Tibial nerve (tissue), 4 donors: ENCODE measurements at regions not wholly inside any gene's neighbourhood (a gene's known extent, or its start where the extent isn't known, plus 50 kb on each side); places are given as distances from the start of the nearest gene placed in this dataset.

Experiments
- DNase-seq, 2 donors: peaks; one replicate each; pipeline ENCODE4 v3.0.0-alpha.2; 2019; ENCODE audit warnings: low spot score in 2 of 2
- H3K27ac ChIP-seq, 4 donors: fragments of 200-600 bp; sonication (generic) in 3 of 4; one replicate each; pipeline ENCODE4 v1.5.1; 2017 to 2019; ENCODE audit warnings: mild to moderate bottlenecking in 1 of 4
- H3K27me3 ChIP-seq, 2 donors: fragments of 200-600 bp; sonication (generic) in 1 of 2; one replicate each; pipeline versions ENCODE4 v1.5.1 to v1.6.0; 2017 to 2019
- H3K36me3 ChIP-seq, 3 donors: fragments of 200-600 bp; sonication (generic); one replicate each; pipeline ENCODE4 v1.5.1; 2018 to 2019
- H3K4me1 ChIP-seq, 4 donors: fragments of 200-600 bp; sonication (generic) in 3 of 4; one replicate each; pipeline ENCODE4 v1.5.1; 2017 to 2019
- H3K4me3 ChIP-seq, 4 donors: fragments of 200-600 bp; sonication (generic) in 3 of 4; one replicate each; pipeline ENCODE4 v1.5.1; 2017 to 2019; ENCODE audit warnings: mild to moderate bottlenecking in 1 of 4, moderate library complexity in 1 of 4
- H3K9me3 ChIP-seq, 4 donors: fragments of 200-600 bp; sonication (generic) in 3 of 4; one replicate each; pipeline ENCODE4 v1.5.1; 2017 to 2019
- EP300 ChIP-seq, 2 donors: sonication (generic); formaldehyde crosslinking; IDR thresholded peaks; one replicate each; pipeline ENCODE4 v1.6.1; 2017; ENCODE audit warnings: antibody characterized with exemption in 2 of 2, mild to moderate bottlenecking in 1 of 2
- POLR2A ChIP-seq, 2 donors: fragments of 450-650 bp; IDR thresholded peaks; one replicate each; pipeline ENCODE4 v1.6.1; 2017; ENCODE audit warnings: antibody characterized with exemption in 2 of 2, mild to moderate bottlenecking in 2 of 2, moderate library complexity in 2 of 2
- WGBS, 2 donors: methylation state at CpG; one replicate each; pipeline ENCODE4 v1.1.5; 2018; 5-methylcytosine and 5-hydroxymethylcytosine counted together
- TF ChIP-seq, protein P1 (sequence below), 5 experiments: fragments of 200-600 bp in 3 of 5; fragments of 450-650 bp in 2 of 5; sonication (generic) in 3 of 5; IDR thresholded peaks; one replicate each; pipeline ENCODE4 v1.5.1; 2016 to 2019; ENCODE audit warnings: antibody characterized with exemption in 5 of 5, mild to moderate bottlenecking in 3 of 5, moderate library complexity in 2 of 5

DNA sequence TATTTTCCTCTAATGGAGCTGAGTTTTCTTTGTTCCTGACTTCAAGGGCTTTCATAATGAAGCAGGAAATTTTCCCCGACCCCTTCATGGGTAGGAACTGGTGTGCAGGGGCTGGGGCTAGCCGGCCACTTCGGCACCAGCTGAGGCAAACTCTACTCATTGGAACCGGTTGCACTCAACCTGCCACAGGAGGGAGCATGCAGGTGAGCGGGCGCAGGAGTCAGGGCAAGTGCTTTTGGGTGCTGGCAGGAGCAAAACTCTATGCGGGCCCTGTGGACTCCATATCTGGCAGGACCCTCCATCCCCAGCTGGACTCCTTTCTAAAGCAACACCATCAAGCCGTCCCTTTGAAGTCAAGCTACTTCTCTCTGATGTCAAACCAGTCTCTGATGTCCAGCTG lies 244.2 kb downstream of the EPM2A start:
- no peaks in the 10 kb centered on the region for H3K27me3 ChIP-seq
- 65 to 70% methylated on average over 8 of the region's 8 CpGs for WGBS, 2 donors
- DNase-seq, result no peak

DNA sequence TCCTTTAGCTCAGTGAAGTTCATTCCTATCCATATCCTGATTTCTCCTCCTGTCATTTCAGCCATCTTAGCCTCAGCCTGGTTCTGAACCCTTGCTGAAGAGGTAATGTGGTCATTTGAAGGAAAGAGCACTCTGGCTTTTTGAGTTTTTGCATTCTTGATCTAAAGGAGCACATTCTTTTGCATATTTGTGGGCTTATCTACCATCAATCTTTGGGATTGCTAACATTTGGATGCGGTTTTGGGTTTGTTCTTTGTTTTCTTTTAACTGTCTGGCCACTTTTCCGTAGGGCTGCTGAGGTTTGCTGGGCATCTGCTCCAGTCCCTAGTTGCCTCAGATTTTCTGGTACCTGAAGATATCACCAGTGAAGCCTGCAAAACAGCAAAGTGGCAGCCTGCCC lies 238.3 kb downstream of the EPM2A start:
- H3K4me3 ChIP-seq, result no peak overlapping the region
- no peaks in the 10 kb centered on the region for H3K4me1 ChIP-seq
- no peaks in the 10 kb centered on the region for H3K27me3 ChIP-seq
- DNase-seq, result no peak
- peaks cover 0 to 49% (median 0%) of the 10 kb centered on the region in 4 donors for H3K9me3 ChIP-seq
- WGBS, 2 donors, result 48 to 90% methylated on average over 2 of the region's 2 CpGs
- TF ChIP-seq, protein P1, sequence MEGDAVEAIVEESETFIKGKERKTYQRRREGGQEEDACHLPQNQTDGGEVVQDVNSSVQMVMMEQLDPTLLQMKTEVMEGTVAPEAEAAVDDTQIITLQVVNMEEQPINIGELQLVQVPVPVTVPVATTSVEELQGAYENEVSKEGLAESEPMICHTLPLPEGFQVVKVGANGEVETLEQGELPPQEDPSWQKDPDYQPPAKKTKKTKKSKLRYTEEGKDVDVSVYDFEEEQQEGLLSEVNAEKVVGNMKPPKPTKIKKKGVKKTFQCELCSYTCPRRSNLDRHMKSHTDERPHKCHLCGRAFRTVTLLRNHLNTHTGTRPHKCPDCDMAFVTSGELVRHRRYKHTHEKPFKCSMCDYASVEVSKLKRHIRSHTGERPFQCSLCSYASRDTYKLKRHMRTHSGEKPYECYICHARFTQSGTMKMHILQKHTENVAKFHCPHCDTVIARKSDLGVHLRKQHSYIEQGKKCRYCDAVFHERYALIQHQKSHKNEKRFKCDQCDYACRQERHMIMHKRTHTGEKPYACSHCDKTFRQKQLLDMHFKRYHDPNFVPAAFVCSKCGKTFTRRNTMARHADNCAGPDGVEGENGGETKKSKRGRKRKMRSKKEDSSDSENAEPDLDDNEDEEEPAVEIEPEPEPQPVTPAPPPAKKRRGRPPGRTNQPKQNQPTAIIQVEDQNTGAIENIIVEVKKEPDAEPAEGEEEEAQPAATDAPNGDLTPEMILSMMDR (IDR thresholded peaks at IDR 0.05), result no peak
- TF ChIP-seq EP300 (IDR thresholded peaks at IDR 0.05), result no peak
- no peak for TF ChIP-seq POLR2A (IDR thresholded peaks at IDR 0.05)
- no peaks in the 10 kb centered on the region for H3K36me3 ChIP-seq
- no peak overlapping the region for H3K27ac ChIP-seq

More for the DNA sequence above, 244.2 kb downstream of the EPM2A start:
- H3K27ac ChIP-seq, result no peak overlapping the region
- no peak overlapping the region for H3K4me3 ChIP-seq
- H3K9me3 ChIP-seq, result peaks cover 0 to 43% (median 0%) of the 10 kb centered on the region in 4 donors
- TF ChIP-seq EP300 (IDR thresholded peaks at IDR 0.05) (no peak), POLR2A (IDR thresholded peaks at IDR 0.05) (no peak)
- TF ChIP-seq, protein P1 (IDR thresholded peaks at IDR 0.05), result no peak
- H3K4me1 ChIP-seq, result no peaks in the 10 kb centered on the region
- no peaks in the 10 kb centered on the region for H3K36me3 ChIP-seq

DNA sequence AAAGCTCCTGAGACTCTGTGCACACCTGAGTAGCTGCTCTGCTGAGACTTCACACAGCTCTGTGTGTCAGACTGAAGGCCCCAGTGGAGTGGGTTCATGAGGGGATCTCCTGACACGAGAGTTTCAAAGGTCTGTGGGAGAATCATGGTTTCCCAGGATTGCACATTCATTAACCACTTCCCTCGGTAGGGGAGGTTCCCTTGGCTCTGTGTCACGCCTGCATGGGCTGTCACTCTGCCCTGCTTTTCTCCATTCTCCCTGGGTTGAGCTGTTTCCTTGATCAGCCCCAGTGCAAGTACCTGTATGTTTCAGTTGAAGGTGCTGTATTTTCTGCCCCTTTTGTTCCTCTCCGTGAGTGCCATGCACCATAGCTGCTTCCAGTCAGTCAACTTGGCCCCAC lies 236.9 kb downstream of the EPM2A start:
- H3K27ac ChIP-seq, result no peak overlapping the region
- no peaks in the 10 kb centered on the region for H3K36me3 ChIP-seq
- WGBS, 2 donors, result 61 to 66% methylated on average over 4 of the region's 4 CpGs
- H3K4me3 ChIP-seq, result no peak overlapping the region
- peaks cover 0 to 39% (median 0%) of the 10 kb centered on the region in 4 donors for H3K9me3 ChIP-seq
- TF ChIP-seq, protein P1 (IDR thresholded peaks at IDR 0.05), result no peak
- no peak for TF ChIP-seq POLR2A (IDR thresholded peaks at IDR 0.05)
- no peak for TF ChIP-seq EP300 (IDR thresholded peaks at IDR 0.05)
- DNase-seq, result no peak
- H3K4me1 ChIP-seq, result no peaks in the 10 kb centered on the region
- H3K27me3 ChIP-seq, result no peaks in the 10 kb centered on the region

DNA sequence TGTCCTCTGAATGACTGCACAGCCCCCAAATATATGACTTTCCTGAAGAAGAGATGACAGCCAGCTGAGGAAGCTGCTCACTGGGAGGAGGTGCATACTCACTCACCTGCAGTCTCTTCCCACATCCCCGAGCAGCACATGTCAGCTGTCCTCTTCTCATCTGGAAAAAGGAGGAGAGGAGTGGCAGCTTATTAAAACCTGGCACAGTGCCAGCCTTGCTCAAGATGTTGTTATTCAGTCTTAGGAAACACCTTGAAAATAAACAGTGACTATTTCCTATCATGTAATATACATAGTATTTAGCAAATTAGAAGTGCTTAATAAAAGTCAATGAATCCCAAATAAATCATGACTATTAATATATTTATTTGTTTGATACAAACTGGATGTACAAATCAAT lies 232.9 kb downstream of the EPM2A start:
- WGBS, 2 donors, result 36 to 63% methylated on average over 1 of the region's 1 CpG
- no peak for TF ChIP-seq EP300 (IDR thresholded peaks at IDR 0.05)
- TF ChIP-seq, protein P1 (IDR thresholded peaks at IDR 0.05), result no peak
- TF ChIP-seq POLR2A (IDR thresholded peaks at IDR 0.05), result no peak

DNA sequence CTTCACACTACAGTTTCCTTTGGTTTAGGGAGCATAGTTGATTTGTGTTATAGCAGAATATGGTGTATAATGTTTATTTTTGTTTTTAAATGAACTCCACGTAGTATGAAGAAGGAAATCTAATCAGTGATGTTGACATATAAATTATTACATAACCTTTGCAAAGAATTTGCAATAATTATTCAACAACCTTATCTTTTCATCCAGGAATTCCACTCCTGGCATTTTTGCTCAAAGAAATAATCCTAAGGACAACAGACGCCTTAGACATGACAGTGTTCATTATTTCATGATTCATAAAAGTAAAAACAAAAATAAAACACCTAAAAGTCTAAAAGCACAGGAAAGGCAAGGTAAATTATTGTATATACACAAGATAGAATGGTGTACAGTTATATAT lies 229.2 kb downstream of the EPM2A start:
- WGBS, 2 donors, result 40 to 66% methylated on average over 2 of the region's 2 CpGs
- H3K36me3 ChIP-seq, result no peaks in the 10 kb centered on the region

More for the DNA sequence above, 232.9 kb downstream of the EPM2A start:
- H3K27me3 ChIP-seq, result no peaks in the 10 kb centered on the region
- H3K27ac ChIP-seq, result no peak overlapping the region
- H3K36me3 ChIP-seq, result no peaks in the 10 kb centered on the region
- DNase-seq, result no peak
- H3K9me3 ChIP-seq, result peaks cover 0 to 19% (median 0%) of the 10 kb centered on the region in 4 donors
- no peaks in the 10 kb centered on the region for H3K4me1 ChIP-seq
- no peak overlapping the region for H3K4me3 ChIP-seq

More for the DNA sequence above, 229.2 kb downstream of the EPM2A start:
- Histone ChIP-seq H3K4me1 (no peaks in the 10 kb centered on the region), H3K27ac (no peak overlapping the region), H3K4me3 (no peak overlapping the region), H3K27me3 (no peaks in the 10 kb centered on the region), H3K9me3 (peaks cover 0 to 34% (median 6%) of the 10 kb centered on the region in 4 donors)
- DNase-seq, result no peak
- TF ChIP-seq EP300 (IDR thresholded peaks at IDR 0.05) (no peak), POLR2A (IDR thresholded peaks at IDR 0.05) (no peak)
- TF ChIP-seq, protein P1 (IDR thresholded peaks at IDR 0.05), result no peak
